GM21786 (cell line): ENCODE measurements at regions not wholly inside any gene's neighbourhood (a gene's known extent, or its start where the extent isn't known, plus 50 kb on each side); places are given as distances from the start of the nearest gene placed in this dataset.

Experiments used
- ATAC-seq: cut with Tn5 transposase; IDR thresholded peaks from one replicate; pipeline ENCODE4 v1.9.1; 2021; ENCODE audit not compliant: unreplicated experiment

GRCh38 chr16:63982741-63983140, 1139.1 kb downstream of the CDH11 start:
- ATAC-seq, result no peak

- ATAC-seq, result no peak
Measured at GRCh38 chr16:63982110-63982509, 1139.8 kb downstream of the CDH11 start.

GRCh38 chr16:63981639-63982038, 1140.2 kb downstream of the CDH11 start:
- no peak for ATAC-seq

- no peak for ATAC-seq
Measured at GRCh38 chr16:63980763-63981162, 1141.1 kb downstream of the CDH11 start.

- ATAC-seq, result no peak
Measured at GRCh38 chr16:63978240-63978639, 1143.6 kb downstream of the CDH11 start.

GRCh38 chr16:63976345-63976744, 1145.5 kb downstream of the CDH11 start:
- no peak for ATAC-seq

- ATAC-seq, result no peak
Measured at GRCh38 chr16:63975669-63976068, 1146.2 kb downstream of the CDH11 start.

GRCh38 chr16:63967966-63968365, 1153.9 kb downstream of the CDH11 start:
- ATAC-seq, result no peak

- ATAC-seq, result no peak
Measured at GRCh38 chr16:63960321-63960720, 1161.5 kb downstream of the CDH11 start.

- ATAC-seq, result no peak
Measured at GRCh38 chr16:63947022-63947421, 1174.8 kb downstream of the CDH11 start.

- no peak for ATAC-seq
Measured at GRCh38 chr16:63945806-63946205, 1176.1 kb downstream of the CDH11 start.

GRCh38 chr16:63943566-63943965, 1178.3 kb downstream of the CDH11 start:
- no peak for ATAC-seq

- ATAC-seq, result no peak
Measured at GRCh38 chr16:63938661-63939060, 1183.2 kb downstream of the CDH11 start.

GRCh38 chr16:63933841-63934240, 1188.0 kb downstream of the CDH11 start:
- no peak for ATAC-seq

- ATAC-seq, result no peak
Measured at GRCh38 chr16:63928421-63928820, 1193.4 kb downstream of the CDH11 start.

- ATAC-seq, result no peak
Measured at GRCh38 chr16:63925221-63925620, 1196.6 kb downstream of the CDH11 start.

GRCh38 chr16:63922560-63922959, 1199.3 kb downstream of the CDH11 start:
- no peak for ATAC-seq

- no peak for ATAC-seq
Measured at GRCh38 chr16:63921737-63922295, 1200.0 kb downstream of the CDH11 start.

GRCh38 chr16:63913290-63913689, 1208.6 kb downstream of the CDH11 start:
- ATAC-seq, result no peak

- ATAC-seq, result no peak
Measured at GRCh38 chr16:63907251-63907650, 1214.6 kb downstream of the CDH11 start.

GRCh38 chr16:63904930-63905329, 1216.9 kb downstream of the CDH11 start:
- no peak for ATAC-seq

GRCh38 chr16:63904182-63904581, 1217.7 kb downstream of the CDH11 start:
- ATAC-seq, result no peak

- no peak for ATAC-seq
Measured at GRCh38 chr16:63896383-63897109, 1225.3 kb downstream of the CDH11 start.
